Uterus (tissue), 2 donors: ENCODE measurements at regions not wholly inside any gene's neighbourhood (a gene's known extent, or its start where the extent isn't known, plus 50 kb on each side); places are given as distances from the start of the nearest gene placed in this dataset.

Experiments used
- CTCF ChIP-seq, 4 experiments: fragments of 200-600 bp in 2 of 4; fragments of 450-650 bp in 2 of 4; sonication (generic) in 2 of 4; IDR thresholded peaks; one replicate each; pipeline ENCODE4 v1.5.1; 2016 to 2019; ENCODE audit warnings: antibody characterized with exemption in 4 of 4, mild to moderate bottlenecking in 2 of 4, moderate library complexity in 1 of 4
- POLR2A ChIP-seq, 2 donors: fragments of 450-650 bp; IDR thresholded peaks; one replicate each; pipeline ENCODE4 v1.6.1; 2016; ENCODE audit warnings: antibody characterized with exemption in 2 of 2, mild to moderate bottlenecking in 1 of 2, moderate library complexity in 1 of 2

DNA sequence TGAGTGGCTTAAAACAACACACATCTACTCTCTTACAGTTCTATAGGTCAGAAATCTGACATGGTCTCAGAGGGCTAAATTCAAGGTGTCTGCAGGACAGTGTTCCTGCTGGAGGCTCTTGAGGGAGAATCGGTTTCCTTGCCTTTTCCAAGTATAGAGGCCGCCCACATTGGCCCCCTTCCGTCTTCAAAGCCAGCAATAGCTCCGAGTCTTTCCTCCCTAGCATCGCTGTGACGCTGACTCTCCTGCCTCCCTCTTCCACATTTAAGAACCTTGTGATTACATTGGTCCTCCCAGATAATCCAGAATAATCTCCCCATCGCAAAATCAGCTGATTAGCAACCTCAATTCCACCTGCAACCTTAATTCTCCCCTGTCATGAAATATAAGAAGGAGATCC, 81.3 kb upstream of the IER5L start:
- TF ChIP-seq CTCF (IDR thresholded peaks at IDR 0.05) (no peak), POLR2A (IDR thresholded peaks at IDR 0.05) (no peak)
